Progenitor cell of endocrine pancreas (in vitro differentiated cells): ENCODE measurements at regions not wholly inside any gene's neighbourhood (a gene's known extent, or its start where the extent isn't known, plus 50 kb on each side); places are given as distances from the start of the nearest gene placed in this dataset.

ENCODE experiments used
- DNase-seq: peaks from one replicate; pipeline ENCODE4 v3.0.0; 2021; ENCODE audit warnings: low spot score; ENCODE audit not compliant: unreplicated experiment
- H3K27ac Mint-ChIP-seq: 2 replicates; pipeline ENCODE4 v1.8.0; 2021; ENCODE audit warnings: mild to moderate bottlenecking, moderate library complexity, mixed read lengths
- H3K27me3 Mint-ChIP-seq: 2 replicates; pipeline ENCODE4 v1.8.0; 2021; ENCODE audit warnings: mixed read lengths
- H3K36me3 Mint-ChIP-seq: 2 replicates; pipeline ENCODE4 v1.8.0; 2022; ENCODE audit warnings: mixed read lengths; ENCODE audit not compliant: insufficient read depth
- H3K4me1 Mint-ChIP-seq: 2 replicates; pipeline ENCODE4 v1.8.0; 2021; ENCODE audit warnings: low read depth, mixed read lengths
- H3K4me3 Mint-ChIP-seq: 2 replicates; pipeline ENCODE4 v1.8.0; 2021; ENCODE audit warnings: low read depth, mild to moderate bottlenecking, moderate library complexity, mixed read lengths
- H3K9me3 Mint-ChIP-seq: 2 replicates; pipeline ENCODE4 v1.8.0; 2021; ENCODE audit warnings: low read depth, mixed read lengths
- CTCF ChIP-seq: fragments of 200-600 bp; sonication (generic); IDR thresholded peaks from one replicate; pipeline ENCODE4 v1.5.0; 2021; ENCODE audit warnings: antibody characterized with exemption, mild to moderate bottlenecking; ENCODE audit not compliant: unreplicated experiment

- H3K4me3 Mint-ChIP-seq, result no peak overlapping the region
- no peak for DNase-seq
- no peaks in the 10 kb centered on the region for H3K36me3 Mint-ChIP-seq
- H3K27me3 Mint-ChIP-seq, result no peaks in the 10 kb centered on the region
- no peaks in the 10 kb centered on the region for H3K9me3 Mint-ChIP-seq
- no peak for TF ChIP-seq CTCF
- no peaks in the 10 kb centered on the region for H3K4me1 Mint-ChIP-seq
- H3K27ac Mint-ChIP-seq, result no peak overlapping the region
Measured at GRCh38 chr2:177059293-177059692, 153.3 kb upstream of the HNRNPA3 start.

GRCh38 chr2:177063331-177063730, 149.3 kb upstream of the HNRNPA3 start:
- Mint-ChIP-seq H3K27ac (no peak overlapping the region), H3K27me3 (peaks cover 9% of the 10 kb centered on the region), H3K9me3 (no peaks in the 10 kb centered on the region), H3K36me3 (no peaks in the 10 kb centered on the region), H3K4me3 (no peak overlapping the region), H3K4me1 (no peaks in the 10 kb centered on the region)
- no peak for DNase-seq
- TF ChIP-seq CTCF, result no peak

GRCh38 chr2:177064422-177064821, 148.2 kb upstream of the HNRNPA3 start:
- DNase-seq, result no peak
- no peaks in the 10 kb centered on the region for H3K4me1 Mint-ChIP-seq
- TF ChIP-seq CTCF, result no peak
- H3K9me3 Mint-ChIP-seq, result no peaks in the 10 kb centered on the region
- H3K4me3 Mint-ChIP-seq, result no peak overlapping the region
- no peak overlapping the region for H3K27ac Mint-ChIP-seq
- H3K36me3 Mint-ChIP-seq, result no peaks in the 10 kb centered on the region
- peaks cover 9% of the 10 kb centered on the region for H3K27me3 Mint-ChIP-seq

GRCh38 chr2:177068967-177069366, 143.6 kb upstream of the HNRNPA3 start:
- Mint-ChIP-seq H3K27ac (no peak overlapping the region), H3K27me3 (peaks cover 12% of the 10 kb centered on the region), H3K4me3 (no peak overlapping the region), H3K4me1 (no peaks in the 10 kb centered on the region), H3K9me3 (no peaks in the 10 kb centered on the region), H3K36me3 (no peaks in the 10 kb centered on the region)
- DNase-seq, result no peak
- no peak for TF ChIP-seq CTCF

GRCh38 chr2:177072090-177072489, 140.5 kb upstream of the HNRNPA3 start:
- DNase-seq, result no peak
- Mint-ChIP-seq H3K36me3 (no peaks in the 10 kb centered on the region), H3K27me3 (peaks cover 9% of the 10 kb centered on the region), H3K27ac (no peak overlapping the region), H3K4me3 (no peak overlapping the region), H3K9me3 (no peaks in the 10 kb centered on the region), H3K4me1 (peaks cover 5% of the 10 kb centered on the region)
- TF ChIP-seq CTCF, result no peak
